Activated CD8-positive, alpha-beta memory T cell treated with anti-CD3 and anti-CD28 coated beads for 48 hours (primary cell): ENCODE measurements at regions not wholly inside any gene's neighbourhood (a gene's known extent, or its start where the extent isn't known, plus 50 kb on each side); places are given as distances from the start of the nearest gene placed in this dataset.

ENCODE experiments used
- DNase-seq, 3 experiments: peaks; one replicate each; pipeline ENCODE4 v3.0.0-alpha.2; 2020; ENCODE audit warnings: low read depth in 2 of 3, low spot score in 2 of 3

DNA sequence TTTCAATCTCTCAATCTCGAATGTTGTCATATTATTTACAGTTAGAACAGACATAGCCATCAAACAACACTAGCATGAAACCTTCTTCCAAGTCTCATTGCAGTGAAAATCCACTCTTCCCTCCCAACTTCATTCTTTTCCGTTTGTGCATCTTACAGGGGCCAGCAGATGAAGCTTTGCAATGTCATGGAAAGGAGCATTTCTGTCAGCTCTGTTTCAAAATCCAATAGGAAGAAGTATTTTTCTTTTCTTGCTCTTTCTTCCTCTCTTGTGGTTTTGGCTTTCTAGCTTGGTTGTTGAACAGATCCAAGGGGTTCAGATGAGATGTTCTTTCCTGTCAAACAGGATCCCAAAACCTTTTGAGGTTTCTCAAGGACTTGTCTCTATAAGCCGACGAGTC, 416.6 kb downstream of the AEBP2 start:
- no peak for DNase-seq

DNA sequence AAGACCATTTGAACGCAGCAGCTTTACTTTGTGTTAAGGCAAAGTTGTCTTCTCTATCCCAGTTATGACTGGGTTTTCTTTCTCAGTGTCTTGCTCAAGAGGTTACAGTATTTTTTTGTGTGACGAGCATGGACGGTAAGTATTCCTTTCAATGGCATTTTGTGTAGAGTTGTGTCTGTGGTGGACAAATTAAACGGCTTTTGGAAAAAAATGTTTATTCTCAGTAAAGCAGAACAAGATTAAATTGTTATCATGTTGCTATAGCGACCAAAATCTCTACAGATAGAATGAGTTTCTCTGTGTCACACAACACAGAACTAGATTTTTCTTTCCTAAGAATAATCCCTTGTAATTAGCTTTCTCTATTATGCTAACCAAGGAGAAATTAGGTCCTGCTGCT, 417.1 kb downstream of the AEBP2 start:
- no peak for DNase-seq

DNA sequence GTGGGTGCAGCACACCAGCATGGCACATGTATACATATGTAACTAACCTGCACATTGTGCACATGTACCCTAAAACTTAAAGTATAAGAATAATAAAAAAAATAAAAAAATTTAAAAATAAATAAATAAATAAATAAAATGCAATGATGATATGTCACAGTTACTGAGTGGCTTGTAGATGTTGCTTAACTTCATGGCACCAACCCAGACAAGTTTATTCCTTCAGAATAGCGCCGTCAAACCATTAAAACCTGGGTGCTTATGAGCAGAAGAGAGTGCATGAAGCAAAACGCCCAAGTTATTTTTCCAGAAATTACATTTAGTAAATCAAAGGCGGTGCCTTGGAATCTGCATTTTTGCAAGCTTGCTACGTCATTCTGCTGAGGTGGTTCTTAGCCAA, 417.9 kb downstream of the AEBP2 start:
- no peak for DNase-seq

DNA sequence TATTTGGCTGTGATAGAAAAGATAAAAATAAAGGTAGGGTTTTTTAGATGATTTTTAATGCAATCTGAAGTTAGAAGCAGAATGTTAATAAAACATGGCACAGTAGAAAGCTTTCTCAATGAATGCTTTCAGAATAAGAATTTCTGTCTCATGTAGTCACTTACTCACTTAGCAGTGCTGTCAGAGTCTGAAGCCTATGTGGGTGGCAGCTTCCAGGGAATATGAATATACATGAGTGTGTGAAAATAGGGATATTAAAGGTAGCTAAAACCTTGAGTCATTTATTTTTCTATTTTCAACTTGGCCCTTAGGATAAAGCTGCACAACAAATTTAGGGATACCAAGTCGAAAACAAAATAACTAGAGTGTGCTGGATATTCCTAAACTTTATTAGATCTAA, 427.9 kb downstream of the AEBP2 start:
- DNase-seq: no peak

DNA sequence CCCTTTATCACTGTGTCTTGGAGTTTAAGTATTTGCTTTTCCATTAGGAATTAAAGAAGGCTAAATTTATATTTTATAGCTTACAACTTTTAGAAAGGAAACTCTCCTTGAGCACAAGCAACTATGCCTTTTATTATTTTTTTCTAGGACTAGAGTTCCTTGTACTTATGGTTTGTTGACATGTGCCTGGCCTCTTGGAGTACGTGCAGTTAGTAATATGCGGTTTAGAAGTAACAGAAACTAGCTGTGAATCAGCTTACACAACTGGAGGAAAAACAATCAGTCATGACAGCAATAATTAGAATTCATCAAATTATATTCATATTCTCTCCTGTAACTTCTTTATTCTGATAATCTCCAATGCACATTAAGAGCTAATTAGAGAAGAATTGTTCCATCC, 428.7 kb downstream of the AEBP2 start:
- DNase-seq: no peak

DNA sequence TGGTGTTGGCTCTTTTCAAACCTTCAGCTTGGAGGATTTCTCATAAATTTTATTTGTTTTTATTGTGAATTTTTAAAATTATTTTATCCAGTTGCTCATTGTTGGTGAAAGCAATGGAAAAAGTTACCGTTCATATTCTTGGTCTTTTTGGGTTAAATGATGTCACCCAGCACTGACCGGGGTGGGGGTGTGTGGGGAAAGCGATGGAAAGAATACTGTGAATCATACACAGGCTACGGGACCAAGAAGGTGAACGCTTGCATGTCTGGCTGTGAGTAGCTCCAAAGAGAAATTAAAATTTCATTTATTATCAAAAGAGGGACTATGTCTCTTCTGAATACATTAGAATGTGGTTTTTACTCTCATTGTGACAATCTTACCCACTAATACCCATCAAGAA, 430.1 kb downstream of the AEBP2 start:
- DNase-seq: no peak

DNA sequence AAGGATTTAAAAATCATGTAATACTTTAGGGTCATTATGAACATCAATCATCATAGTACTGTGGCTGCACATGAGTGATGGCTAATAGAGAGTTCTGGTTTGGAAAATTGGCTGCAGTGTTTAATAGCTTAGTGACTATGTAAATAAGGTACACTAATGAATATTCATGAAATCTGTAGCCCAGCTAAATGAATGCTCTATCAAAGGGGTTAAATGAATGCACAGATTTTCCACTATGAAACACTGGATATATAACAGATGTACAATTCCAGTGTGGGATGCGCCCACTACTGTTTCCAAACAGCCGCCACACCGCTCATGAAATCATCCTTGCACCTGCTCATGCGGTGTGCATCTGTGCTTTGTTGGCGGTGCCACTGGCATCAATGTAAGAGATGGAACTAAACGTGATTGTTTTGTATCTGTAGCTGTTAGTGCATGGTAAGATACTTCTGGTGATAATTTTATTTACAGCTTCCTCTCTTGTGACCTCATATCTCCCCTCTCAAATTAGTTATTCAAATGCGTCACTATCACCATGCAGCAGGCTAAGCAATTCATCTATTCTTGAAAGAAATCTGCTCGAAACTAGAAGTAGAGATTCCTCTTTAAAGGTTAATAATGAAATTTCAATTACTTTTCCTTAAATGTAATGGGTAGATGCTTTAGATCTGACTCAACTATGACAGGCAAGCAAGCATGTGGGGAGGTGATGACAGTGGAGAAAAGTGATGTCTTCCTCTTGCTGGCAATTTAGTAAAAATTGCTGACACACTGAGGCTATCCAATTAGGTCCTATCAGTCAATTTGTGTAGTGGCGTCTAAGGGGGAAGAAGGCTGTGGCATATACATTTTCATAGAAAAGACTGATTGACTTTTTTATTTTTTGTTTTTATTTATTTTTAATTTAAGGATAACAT, 433.6 kb downstream of the AEBP2 start:
- DNase-seq: no peak

DNA sequence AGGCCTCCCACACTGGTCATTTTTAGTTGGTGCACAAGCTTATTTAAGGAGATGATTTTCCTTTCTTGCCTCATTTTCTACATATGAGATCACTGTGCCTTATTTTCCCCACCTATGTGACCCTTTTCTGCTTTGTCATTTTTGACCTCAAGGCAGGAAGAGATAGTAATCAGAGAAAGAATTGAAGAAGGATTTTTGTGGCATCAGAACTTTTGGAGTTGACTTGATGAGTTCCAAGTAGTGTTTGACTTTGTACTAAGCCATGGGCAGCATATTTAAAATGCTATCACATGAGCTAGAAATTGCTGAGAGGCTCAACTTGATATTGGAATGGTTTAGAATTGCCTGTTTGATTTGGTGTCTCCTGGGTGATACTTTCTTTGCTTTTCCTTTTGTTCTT, 440.8 kb downstream of the AEBP2 start:
- no peak for DNase-seq

DNA sequence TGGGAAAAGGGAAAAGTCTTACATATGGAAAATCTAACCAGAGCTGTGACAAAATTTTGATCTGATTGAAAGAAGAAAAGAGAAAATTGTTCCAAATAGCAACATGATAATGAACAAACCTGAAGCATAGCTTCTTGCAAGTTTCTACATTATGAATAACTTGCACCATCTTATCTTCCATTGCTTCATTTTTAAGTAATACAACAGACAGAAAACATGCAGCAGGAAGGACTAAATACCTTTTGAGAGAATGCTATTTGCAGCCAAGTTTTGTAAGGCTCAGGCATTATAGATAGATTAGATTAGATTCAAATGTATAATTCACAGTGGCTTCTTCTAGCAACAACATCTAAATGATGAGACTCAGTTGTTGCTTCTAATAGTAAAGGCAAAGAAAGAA, 441.4 kb downstream of the AEBP2 start:
- no peak for DNase-seq

DNA sequence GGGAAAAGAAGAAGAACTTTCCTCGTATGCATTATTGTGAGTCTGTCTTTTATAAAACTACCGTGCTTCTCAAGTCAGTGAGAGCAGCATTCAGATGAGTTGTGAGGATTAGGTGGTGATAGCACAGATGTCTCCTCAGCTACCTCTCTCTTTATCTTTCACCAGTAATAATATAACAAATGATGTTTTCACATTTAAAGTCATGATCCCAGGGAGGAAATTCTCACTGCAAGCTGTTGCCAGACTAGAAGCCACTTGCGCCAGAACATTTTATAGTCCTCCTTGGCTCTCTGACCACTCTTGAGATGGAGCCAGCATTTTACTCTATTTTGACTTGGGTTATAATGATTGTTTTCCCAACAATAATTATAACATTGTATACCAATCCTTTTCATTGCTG, 443.1 kb downstream of the AEBP2 start:
- no peak for DNase-seq

DNA sequence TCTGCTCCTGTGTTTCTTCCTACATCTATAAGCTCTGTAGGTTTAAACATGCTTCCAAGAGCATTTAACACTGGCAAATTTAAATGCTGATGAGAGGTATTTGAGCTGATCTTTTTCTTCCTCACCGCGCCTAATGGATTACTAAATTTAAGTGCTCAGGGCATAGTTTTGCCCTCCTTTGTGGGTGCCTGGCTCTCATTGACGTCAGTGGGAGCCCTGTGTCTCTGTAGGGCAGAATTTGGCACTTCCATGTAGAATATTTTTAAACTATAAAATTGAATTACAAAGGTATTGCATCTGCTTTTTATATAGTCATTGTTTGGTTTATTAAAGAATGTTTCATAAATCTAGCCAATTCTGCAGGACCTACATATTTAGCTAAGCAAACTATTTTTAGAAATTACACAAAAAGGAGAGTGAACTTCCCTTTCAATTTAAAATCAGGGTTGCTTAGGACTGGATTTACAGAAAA, 444.8 kb downstream of the AEBP2 start:
- no peak for DNase-seq

DNA sequence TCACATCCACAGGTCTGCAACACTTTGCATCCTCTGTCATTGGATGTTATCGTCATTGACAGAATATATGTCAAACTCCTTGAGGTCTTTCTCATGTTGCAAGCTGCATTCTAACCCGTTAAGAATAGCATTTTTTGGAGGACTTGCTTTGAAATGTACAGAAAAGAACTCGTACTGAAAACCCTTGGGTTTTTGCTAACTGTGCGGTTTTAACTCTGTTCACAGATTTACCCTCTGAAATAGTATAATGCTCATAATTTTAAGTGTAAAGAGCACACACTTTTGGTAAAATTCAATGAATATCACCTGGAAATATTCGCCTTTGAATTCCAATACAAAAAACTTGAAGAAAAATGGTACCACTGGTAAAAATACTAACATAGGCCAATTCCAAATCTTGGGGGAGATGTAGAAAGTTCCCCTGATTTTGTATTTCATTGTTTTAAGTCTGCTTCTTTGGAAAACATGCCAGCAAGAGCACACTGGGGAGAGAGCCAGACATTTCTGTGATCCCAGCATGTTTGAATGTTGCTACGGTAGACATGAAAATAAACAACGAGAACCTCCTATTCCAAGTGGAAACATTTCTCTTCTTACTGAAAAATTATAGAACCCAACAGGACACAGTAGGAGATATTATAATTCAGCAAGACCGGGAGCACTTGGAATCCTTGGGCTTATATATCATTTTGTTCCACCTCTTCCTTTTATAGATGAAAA, 446.0 kb downstream of the AEBP2 start:
- DNase-seq: no peak

DNA sequence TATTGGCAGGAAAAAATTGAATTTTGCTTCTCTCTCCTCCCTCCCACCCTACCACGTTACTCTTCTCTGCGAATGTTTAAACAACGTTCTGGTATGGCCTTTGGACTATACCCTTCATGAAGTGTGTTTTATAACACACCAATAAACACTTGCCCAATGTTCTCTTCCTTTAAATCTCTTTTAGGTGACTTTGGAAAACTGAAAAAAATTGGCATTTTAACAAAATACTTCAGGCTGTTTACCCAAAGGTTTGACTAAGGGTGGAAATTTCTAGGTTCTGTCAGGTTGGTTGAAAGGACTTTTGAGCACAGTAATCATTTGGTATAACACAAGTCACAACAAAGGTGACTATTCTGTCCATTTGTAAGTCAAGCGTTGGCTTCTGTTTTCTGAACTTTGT, 446.8 kb downstream of the AEBP2 start:
- DNase-seq: no peak

DNA sequence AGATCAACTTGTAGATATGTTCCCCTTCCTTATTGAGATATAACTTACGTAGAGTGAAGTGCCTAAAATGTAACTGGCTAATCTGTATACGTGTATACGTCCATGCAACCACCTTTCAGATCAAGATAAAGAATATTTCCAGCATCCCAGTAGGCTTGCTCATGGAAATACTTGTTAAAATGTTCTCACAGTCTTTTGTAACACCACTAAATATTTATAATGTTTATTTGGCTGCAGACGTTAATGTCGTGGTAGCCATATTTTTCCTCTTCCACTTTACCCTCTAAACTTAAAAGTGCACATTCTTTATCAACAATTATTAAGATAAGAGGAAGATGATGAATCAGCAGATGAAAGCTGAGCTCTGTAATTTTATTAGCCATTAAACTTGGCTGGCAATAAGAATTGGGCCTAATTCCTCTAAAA, 447.4 kb downstream of the AEBP2 start:
- DNase-seq: no peak

DNA sequence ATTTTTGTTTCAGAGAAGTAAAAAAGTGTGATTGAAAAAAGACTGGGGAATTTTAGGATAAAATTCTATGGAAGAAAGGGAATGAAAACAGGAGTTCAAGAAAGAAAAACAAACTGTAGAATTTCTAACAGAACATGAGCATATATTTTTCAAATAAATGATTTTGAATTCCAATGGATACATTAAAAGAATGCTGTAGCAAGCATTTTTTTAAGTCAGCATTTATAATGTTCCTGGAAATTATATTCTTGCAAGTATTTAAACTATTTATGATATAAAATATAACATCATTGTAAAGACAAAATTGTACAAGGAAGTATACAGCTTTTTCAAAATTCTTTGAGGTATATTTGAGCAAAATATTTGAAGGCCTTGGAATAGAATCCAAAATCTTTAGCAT, 450.7 kb downstream of the AEBP2 start:
- no peak for DNase-seq

DNA sequence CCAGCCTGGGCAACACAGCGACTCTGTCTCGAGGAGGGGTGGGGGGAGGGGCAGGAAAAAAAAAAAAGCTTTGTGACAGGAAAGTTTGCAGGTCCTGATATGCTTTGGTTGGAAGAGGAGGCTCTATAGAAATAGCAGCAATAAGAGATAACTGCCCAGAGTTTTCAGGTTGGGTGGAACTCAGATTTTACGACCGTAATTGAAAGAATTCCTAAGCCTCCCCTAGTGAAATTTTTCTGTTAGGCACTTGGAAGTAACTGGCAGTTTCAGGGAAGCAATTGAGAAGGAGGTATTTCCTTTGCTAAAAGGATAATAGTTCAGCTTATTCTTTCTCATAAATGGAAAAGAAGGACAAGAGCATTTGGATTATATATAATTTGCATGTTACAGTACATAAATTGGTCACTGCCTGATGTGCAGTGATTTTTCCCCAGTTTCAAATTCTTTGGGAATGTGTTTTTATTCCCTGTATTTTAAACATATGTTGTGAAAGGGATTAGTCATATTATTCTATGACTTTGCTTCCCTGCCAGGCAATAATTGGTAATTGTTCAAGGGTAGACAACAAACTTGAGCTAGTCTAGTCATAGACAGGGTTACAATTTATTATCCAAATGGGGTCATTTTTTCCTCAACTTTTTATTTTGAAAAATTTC, 452.8 kb downstream of the AEBP2 start:
- no peak for DNase-seq

DNA sequence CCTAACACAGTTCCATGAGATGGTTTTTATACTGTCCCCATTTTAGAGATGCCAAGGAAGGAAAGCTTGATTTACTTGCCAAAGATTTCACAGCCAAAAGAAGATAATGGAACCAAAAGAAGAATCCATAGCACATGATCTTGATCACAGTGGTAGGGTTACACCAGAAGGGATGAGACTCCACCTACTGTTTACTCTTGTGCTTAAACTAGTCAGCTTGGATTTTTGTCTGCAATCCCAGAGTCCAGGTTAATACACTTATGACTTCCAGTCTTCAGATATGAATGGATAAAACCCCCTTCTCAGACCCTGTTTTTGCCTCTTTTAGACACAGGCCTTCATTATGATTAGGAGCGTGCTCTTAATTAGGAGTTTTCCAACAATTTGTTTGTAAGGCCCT, 454.2 kb downstream of the AEBP2 start:
- no peak for DNase-seq

DNA sequence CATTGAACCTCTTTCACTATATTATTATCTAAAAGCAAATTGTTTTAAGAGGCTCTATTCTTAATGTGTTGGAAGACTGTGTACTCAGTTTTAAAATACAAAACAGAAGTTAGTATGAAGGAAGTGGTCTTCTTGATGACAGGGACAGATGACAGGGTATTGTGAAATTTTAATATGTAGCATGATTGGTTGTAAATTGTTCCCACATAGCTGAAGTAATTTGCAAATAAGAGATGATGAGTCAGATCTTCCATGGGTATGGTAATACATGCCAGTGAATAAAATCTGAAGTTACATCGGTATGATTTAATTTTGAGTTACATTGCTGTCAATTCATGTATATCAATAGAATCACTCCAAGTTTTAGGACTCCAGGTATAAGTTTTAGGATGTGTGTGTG, 454.8 kb downstream of the AEBP2 start:
- no peak for DNase-seq

DNA sequence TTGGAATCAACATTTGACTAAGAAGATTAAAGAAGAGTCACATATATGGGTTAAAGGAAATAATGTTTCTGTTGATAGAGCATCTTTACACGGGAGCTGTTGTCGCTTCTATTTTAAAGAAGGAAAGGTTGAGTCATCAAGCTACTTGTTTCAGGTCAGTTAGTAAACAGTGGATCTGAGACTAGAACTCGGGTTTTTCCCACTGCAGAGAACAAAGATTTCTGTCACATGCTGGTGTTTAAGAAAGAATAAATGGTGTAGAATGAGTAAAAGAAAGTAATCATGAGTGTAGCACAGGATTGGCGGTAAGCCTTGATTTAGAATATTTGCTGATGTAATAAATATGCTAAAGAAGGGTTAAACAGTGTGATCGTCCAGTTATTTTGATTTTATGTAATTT, 455.5 kb downstream of the AEBP2 start:
- DNase-seq: no peak

DNA sequence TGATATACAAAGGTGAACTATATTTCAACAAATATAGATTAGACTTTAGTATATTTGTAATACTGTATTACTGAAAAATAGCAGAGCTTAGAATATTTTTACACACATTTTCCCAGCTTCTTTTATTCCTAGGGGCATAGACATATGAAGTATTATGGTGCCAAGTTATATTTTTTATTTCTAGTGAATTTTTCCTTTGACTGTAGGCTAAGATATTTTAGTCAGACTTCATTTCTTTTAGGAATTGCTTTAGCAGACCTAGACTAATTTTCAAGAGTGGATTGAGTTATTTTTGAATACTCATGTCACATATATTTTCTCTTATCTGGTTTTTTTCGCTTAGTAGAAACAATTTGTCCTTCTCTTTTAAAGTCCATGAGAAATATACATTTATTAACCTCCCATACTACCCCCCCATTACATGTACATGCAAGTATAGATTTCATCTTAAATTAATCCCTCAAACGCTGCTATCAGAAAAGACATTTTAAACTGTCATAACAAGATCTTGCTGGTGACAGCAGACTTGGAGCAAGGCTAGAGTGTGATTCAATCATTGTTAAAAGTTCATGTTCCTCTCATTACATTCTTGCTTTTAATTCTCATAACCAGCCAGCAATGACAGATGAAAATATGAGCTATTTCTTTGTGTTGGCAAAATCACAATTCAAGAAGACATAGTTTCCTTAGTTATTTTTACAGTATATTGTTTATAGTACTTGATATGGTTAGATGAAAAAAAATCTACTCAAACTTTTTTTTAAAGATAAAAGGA, 456.1 kb downstream of the AEBP2 start:
- no peak for DNase-seq

DNA sequence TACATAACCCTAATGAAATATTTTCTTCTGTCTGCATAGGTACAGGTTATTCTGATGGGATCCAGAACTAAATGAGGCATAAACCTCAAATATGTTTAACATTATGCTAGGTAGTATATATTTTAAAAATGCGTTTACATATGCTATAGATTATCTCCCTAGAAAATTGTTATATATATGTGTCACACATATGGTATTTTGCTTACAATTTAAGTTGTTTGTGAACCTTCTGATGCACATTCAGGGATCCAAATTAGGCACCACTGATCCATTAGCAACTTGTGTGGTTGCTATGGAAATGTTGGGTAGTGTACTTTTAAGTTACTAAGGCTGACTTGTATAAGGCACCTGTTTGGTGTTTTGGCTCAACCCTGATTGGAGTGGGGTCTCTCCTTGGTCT, 456.7 kb downstream of the AEBP2 start:
- DNase-seq: no peak
